ENCODE measurements at regions not wholly inside any gene's neighbourhood (a gene's known extent, or its start where the extent isn't known, plus 50 kb on each side); places are given as distances from the start of the nearest gene placed in this dataset.
"Not testable (repeated sequence)": the region's sequence is repeated elsewhere in the genome, so short reads cannot be mapped to it uniquely, and the experiment has no call there.

DNA sequence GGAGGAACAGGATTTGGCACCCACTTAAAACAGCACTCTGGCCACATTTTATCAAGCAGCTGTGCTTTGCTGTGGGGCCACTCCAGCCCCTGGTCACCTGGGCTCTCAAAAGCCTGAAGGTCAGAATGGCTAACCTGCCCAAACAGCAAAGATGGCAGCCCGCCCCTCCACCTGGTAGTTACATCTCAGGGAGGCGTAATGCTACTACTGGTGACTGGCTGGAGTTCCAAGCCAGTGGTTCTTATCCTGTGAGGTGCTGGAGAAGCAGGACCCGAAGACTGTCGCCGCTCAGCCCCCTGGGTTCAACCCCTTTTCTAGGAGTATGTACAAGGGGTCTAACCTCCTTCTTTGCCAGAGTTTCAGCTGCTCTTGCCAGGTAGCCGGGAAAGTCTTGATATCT, 467.4 kb upstream of the FOXG1 start:
- in situ Hi-C loops (cut with MboI; ENCODE audit: low pct_unique_long_range_greater_than_20kb, low sequenced_read_pairs, unreplicated experiment): no loop called here
- TF ChIP-seq, protein P1, sequence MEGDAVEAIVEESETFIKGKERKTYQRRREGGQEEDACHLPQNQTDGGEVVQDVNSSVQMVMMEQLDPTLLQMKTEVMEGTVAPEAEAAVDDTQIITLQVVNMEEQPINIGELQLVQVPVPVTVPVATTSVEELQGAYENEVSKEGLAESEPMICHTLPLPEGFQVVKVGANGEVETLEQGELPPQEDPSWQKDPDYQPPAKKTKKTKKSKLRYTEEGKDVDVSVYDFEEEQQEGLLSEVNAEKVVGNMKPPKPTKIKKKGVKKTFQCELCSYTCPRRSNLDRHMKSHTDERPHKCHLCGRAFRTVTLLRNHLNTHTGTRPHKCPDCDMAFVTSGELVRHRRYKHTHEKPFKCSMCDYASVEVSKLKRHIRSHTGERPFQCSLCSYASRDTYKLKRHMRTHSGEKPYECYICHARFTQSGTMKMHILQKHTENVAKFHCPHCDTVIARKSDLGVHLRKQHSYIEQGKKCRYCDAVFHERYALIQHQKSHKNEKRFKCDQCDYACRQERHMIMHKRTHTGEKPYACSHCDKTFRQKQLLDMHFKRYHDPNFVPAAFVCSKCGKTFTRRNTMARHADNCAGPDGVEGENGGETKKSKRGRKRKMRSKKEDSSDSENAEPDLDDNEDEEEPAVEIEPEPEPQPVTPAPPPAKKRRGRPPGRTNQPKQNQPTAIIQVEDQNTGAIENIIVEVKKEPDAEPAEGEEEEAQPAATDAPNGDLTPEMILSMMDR (IDR thresholded peaks at IDR 0.05; ENCODE audit: extremely low read depth, insufficient read depth, missing control alignments): no peak
- DNase-seq (ENCODE audit: low spot score): no peak

DNA sequence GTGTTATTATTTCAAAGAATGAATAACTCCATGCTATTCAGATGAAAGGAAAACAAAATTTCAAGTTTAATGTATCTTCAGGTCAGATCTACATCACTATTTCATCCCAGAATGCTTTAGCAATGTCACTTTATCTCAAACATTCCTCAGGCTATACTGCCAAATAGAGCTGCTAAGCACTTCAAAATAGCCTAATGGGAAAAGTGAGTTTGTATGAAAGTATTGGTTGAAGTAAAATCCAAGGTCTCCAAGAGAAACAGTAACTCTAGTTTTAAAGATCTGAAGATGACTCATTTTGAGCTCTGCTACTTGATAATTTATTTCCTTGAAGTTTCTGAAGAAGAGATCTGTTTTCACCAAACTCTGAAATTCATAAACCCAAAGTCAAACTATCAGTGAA, 466.2 kb upstream of the FOXG1 start:
- in situ Hi-C loops (cut with MboI; ENCODE audit: low pct_unique_long_range_greater_than_20kb, low sequenced_read_pairs, unreplicated experiment): no loop called here
- DNase-seq (ENCODE audit: low spot score): no peak
- TF ChIP-seq, protein P1 (IDR thresholded peaks at IDR 0.05; ENCODE audit: extremely low read depth, insufficient read depth, missing control alignments): no peak

DNA sequence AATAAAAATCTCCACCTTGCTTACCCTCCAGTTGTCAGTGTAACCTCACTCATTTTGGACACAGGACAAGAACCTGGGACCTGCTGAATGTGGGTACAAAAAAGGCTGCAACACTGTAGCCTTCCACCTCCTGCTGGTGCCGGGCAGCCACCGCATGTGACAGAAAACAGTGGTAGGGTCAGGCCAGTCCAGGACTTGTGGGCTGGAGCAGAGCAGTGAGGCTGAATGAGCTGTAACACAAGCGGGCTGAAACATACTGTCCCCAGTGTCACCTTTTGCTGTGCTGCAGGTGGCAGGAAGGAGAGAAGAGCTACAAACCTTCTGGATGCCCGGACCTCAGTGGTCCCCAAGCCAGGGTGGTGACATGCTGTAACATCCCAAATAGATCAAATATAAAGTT, 465.4 kb upstream of the FOXG1 start:
- TF ChIP-seq, protein P1 (IDR thresholded peaks at IDR 0.05; ENCODE audit: extremely low read depth, insufficient read depth, missing control alignments): no peak
- no peak for DNase-seq (ENCODE audit: low spot score)
- in situ Hi-C loops (cut with MboI; ENCODE audit: low pct_unique_long_range_greater_than_20kb, low sequenced_read_pairs, unreplicated experiment): no loop called here

DNA sequence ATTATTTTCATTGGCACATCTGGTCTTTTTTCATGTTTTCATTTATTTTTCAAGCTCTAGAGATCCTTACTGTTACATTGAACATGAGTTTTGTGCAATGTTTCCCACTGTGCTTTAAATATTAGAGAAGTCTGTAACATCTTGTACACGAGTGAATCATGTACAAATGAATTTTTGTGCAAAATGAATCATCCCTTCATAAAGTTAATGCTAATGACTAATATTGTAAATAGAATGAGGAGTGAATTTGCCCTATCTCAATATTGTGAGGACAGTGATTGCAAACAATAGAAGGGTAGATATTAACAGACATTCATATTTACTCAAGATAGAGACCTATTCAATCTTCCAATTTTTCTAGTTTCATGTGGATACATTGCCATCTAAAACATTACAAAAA, 463.3 kb upstream of the FOXG1 start:
- DNase-seq (ENCODE audit: low spot score): no peak
- TF ChIP-seq, protein P1 (IDR thresholded peaks at IDR 0.05; ENCODE audit: extremely low read depth, insufficient read depth, missing control alignments): no peak
- in situ Hi-C loops (cut with MboI; ENCODE audit: low pct_unique_long_range_greater_than_20kb, low sequenced_read_pairs, unreplicated experiment): no loop called here

DNA sequence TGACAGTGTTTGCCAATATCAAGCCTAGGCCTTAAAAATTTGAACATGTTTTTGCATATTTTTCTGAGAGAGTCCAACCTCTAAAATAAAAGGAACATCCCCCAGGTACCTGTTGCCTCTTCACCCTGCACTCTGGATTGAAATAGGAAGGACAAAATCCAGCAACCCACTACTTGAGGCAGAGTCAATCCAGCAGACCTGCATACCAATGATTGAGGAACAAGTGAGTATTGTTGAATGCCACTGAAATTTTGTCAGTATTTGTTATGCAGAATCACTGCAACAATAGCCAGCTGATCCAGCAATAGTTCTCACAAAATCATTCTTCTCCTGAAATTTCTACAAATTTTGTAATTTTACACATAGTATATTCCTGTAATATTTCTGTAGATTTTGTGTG, 460.6 kb upstream of the FOXG1 start:
- DNase-seq (ENCODE audit: low spot score): no peak
- in situ Hi-C loops (cut with MboI; ENCODE audit: low pct_unique_long_range_greater_than_20kb, low sequenced_read_pairs, unreplicated experiment): no loop called here
- TF ChIP-seq, protein P1 (IDR thresholded peaks at IDR 0.05; ENCODE audit: extremely low read depth, insufficient read depth, missing control alignments): no peak

DNA sequence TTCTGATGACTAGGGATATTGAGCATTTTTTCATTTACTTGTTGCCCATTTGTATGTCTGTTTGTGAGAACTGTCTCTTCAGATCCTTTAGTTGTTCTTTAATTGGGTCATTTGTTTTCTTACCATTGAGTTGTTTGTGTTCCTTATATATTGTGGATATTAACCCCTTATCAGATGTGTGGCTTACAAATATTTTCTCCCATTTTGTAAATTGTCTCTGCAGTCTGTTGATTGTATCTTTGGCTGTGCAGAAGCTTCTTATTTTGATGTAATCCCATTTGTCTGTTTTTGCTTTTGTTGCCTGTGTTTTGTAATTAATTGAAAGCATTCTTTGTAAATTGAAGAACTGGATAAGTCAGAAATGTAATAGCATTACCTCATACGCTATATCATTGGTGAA, 459.1 kb upstream of the FOXG1 start:
- in situ Hi-C loops (cut with MboI; ENCODE audit: low pct_unique_long_range_greater_than_20kb, low sequenced_read_pairs, unreplicated experiment): no loop called here
- TF ChIP-seq, protein P1 (IDR thresholded peaks at IDR 0.05; ENCODE audit: extremely low read depth, insufficient read depth, missing control alignments): no peak

DNA sequence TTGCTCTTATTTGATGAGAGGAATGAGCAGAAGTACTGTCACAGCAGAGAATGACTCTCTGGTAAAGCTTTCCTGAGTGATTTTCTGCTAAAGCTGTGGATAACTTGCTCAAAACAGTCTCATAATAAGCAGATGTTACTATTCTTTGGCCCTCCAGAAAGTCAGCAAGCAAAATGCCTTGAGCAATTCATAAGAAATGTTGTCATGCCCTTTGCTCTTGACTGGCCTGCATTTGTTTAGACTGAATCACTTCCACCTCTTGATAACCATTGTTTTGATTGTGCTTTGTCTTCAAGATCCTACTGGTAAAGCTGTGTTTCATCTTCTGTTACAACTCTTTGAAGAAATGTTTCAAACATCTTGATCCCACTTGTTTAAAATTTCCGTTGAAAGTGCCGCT, 457.9 kb upstream of the FOXG1 start:
- no peak for DNase-seq (ENCODE audit: low spot score)
- TF ChIP-seq, protein P1 (IDR thresholded peaks at IDR 0.05; ENCODE audit: extremely low read depth, insufficient read depth, missing control alignments): no peak
- in situ Hi-C loops (cut with MboI; ENCODE audit: low pct_unique_long_range_greater_than_20kb, low sequenced_read_pairs, unreplicated experiment): no loop called here

More for the DNA sequence above, 459.1 kb upstream of the FOXG1 start:
- DNase-seq (ENCODE audit: low spot score): no peak

DNA sequence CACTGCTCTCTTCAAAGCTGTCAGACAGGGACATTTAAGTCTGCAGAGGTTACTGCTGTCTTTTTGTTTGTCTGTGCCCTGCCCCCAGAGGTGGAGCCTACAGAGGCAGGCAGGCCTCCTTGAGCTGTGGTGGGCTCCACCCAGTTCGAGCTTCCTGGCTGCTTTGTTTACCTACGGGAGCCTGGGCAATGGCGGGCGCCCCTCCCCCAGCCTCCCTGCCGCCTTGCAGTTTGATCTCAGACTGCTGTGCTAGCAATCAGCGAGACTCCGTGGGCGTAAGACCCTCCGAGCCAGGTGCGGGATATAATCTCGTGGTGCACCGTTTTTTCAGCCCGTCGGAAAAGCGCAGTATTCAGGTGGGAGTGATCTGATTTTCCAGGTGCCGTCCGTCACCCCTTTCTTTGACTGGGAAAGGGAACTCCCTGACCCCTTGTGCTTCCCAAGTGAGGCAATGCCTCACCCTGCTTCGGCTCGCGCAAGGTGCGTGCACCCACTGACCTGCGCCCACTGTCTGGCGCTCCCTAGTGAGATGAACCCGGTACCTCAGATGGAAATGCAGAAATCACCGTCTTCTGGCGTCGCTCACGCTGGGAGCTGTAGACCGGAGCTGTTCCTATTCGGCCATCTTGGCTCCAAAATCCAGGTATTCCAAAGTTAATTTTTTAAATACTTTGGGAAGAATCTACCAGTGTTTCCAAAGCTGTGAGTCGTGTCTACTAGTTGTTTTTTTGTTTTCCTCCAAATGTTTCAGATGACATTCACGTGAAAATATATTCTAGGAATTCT, 448.5 kb upstream of the FOXG1 start:
- in situ Hi-C loops (cut with MboI; ENCODE audit: low pct_unique_long_range_greater_than_20kb, low sequenced_read_pairs, unreplicated experiment): not testable (repeated sequence)

More for the DNA sequence above, 448.5 kb upstream of the FOXG1 start:
- DNase-seq (ENCODE audit: low spot score): not testable (repeated sequence)
